Loucy (cell line): ENCODE measurements at regions not wholly inside any gene's neighbourhood (a gene's known extent, or its start where the extent isn't known, plus 50 kb on each side); places are given as distances from the start of the nearest gene placed in this dataset.

Experiments
- H2AFZ ChIP-seq: fragments of 200-600 bp; sonication (generic); 2 replicates; pipeline ENCODE4 v1.6.0; 2016; ENCODE audit warnings: antibody characterized with exemption, mild to moderate bottlenecking, low read length, moderate library complexity
- H3F3A ChIP-seq: fragments of 200-600 bp; 2 replicates; pipeline ENCODE4 v1.6.0; 2016; ENCODE audit warnings: antibody characterized with exemption, low read depth, mild to moderate bottlenecking
- H3K27me3 ChIP-seq: fragments of 200-600 bp; sonication (generic); 2 replicates; pipeline ENCODE4 v1.6.1; 2014; ENCODE audit warnings: low read length, mild to moderate bottlenecking; ENCODE audit not compliant: insufficient read depth, poor library complexity, severe bottlenecking
- H3K36me3 ChIP-seq: fragments of 200-600 bp; sonication (generic); 2 replicates; pipeline ENCODE4 v1.6.1; 2016; ENCODE audit warnings: low read length; ENCODE audit not compliant: insufficient read depth
- H3K4me1 ChIP-seq: fragments of 200-600 bp; sonication (generic); 2 replicates; pipeline ENCODE4 v1.5.1; 2014; ENCODE audit warnings: low read length, mild to moderate bottlenecking; ENCODE audit not compliant: insufficient read depth, poor library complexity, severe bottlenecking
- H3K4me2 ChIP-seq: fragments of 200-600 bp; sonication (generic); 2 replicates; pipeline ENCODE4 v1.6.0; 2014; ENCODE audit warnings: antibody characterized with exemption, low read length, low read depth, mild to moderate bottlenecking; ENCODE audit not compliant: poor library complexity, severe bottlenecking
- H3K4me3 ChIP-seq: fragments of 200-600 bp; sonication (generic); 2 replicates; pipeline ENCODE4 v1.5.1; 2014; ENCODE audit warnings: low read length, mild to moderate bottlenecking, mixed read lengths; ENCODE audit not compliant: poor library complexity, severe bottlenecking
- H3K79me2 ChIP-seq: fragments of 200-600 bp; sonication (generic); 2 replicates; pipeline ENCODE4 v1.6.1; 2014; ENCODE audit warnings: low read length; ENCODE audit not compliant: insufficient read depth
- H3K9ac ChIP-seq: fragments of 200-600 bp; sonication (generic); 2 replicates; pipeline ENCODE4 v1.6.0; 2014; ENCODE audit warnings: mild to moderate bottlenecking, low read depth, low read length, moderate library complexity; ENCODE audit not compliant: poor library complexity, severe bottlenecking
- H3K9me2 ChIP-seq: fragments of 200-600 bp; sonication (generic); replicated peaks from 2 replicates; pipeline ENCODE4 v1.6.1; 2016; ENCODE audit warnings: low read depth, low read length, mixed read lengths
- H3K9me3 ChIP-seq: fragments of 200-600 bp; sonication (generic); 2 replicates; pipeline ENCODE4 v1.6.1; 2014; ENCODE audit warnings: mild to moderate bottlenecking, antibody characterized with exemption, low read length, low read depth; ENCODE audit not compliant: insufficient read depth
- H4K20me1 ChIP-seq: fragments of 200-600 bp; sonication (generic); 2 replicates; pipeline ENCODE4 v1.6.0; 2014; ENCODE audit warnings: antibody characterized with exemption, low read length, mild to moderate bottlenecking; ENCODE audit not compliant: insufficient read depth, poor library complexity, severe bottlenecking
- EZH2phosphoT487 ChIP-seq: fragments of 200-600 bp; IDR thresholded peaks from 2 replicates; pipeline ENCODE4 v1.6.1; 2018; ENCODE audit warnings: antibody characterized with exemption, mild to moderate bottlenecking, moderate library complexity, borderline replicate concordance
- TF ChIP-seq, protein P1 (sequence below): fragments of 200-600 bp; sonication (generic); conservative IDR thresholded peaks from 2 replicates; pipeline ENCODE4 v1.5.1; 2014; ENCODE audit warnings: mild to moderate bottlenecking, antibody characterized with exemption, low read length

DNA sequence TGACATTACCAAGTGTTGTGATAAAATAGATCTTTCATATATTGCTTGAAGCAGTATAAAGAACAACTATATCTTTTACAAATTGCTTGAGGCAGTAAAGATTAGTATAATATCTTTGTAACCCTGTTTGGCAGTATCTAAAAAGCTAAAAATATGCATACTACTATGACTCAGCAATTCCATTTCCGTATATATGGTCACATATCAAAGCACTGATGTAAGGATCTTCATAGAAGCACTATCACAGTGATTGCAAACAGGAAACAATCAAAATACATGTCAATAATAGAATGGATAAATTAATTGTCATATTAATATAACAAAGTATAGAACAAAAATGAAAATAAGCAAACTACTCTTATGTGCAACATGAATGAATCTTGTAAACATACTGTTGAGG is 158.4 kb upstream of the IGF1 start:
- Histone ChIP-seq H3K27me3 (no peaks in the 10 kb centered on the region), H3K36me3 (no peaks in the 10 kb centered on the region), H4K20me1 (no peaks in the 10 kb centered on the region), H3K79me2 (no peaks in the 10 kb centered on the region), H3K9me2 (no peaks in the 10 kb centered on the region), H3K9me3 (no peaks in the 10 kb centered on the region), H3K9ac (no peak overlapping the region), H3F3A (no peaks in the 10 kb centered on the region), H3K4me2 (no peak overlapping the region), H2AFZ (no peak overlapping the region), H3K4me3 (no peak overlapping the region), H3K4me1 (no peaks in the 10 kb centered on the region)
- TF ChIP-seq EZH2phosphoT487 = no peak
- TF ChIP-seq, protein P1, sequence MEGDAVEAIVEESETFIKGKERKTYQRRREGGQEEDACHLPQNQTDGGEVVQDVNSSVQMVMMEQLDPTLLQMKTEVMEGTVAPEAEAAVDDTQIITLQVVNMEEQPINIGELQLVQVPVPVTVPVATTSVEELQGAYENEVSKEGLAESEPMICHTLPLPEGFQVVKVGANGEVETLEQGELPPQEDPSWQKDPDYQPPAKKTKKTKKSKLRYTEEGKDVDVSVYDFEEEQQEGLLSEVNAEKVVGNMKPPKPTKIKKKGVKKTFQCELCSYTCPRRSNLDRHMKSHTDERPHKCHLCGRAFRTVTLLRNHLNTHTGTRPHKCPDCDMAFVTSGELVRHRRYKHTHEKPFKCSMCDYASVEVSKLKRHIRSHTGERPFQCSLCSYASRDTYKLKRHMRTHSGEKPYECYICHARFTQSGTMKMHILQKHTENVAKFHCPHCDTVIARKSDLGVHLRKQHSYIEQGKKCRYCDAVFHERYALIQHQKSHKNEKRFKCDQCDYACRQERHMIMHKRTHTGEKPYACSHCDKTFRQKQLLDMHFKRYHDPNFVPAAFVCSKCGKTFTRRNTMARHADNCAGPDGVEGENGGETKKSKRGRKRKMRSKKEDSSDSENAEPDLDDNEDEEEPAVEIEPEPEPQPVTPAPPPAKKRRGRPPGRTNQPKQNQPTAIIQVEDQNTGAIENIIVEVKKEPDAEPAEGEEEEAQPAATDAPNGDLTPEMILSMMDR = no peak

DNA sequence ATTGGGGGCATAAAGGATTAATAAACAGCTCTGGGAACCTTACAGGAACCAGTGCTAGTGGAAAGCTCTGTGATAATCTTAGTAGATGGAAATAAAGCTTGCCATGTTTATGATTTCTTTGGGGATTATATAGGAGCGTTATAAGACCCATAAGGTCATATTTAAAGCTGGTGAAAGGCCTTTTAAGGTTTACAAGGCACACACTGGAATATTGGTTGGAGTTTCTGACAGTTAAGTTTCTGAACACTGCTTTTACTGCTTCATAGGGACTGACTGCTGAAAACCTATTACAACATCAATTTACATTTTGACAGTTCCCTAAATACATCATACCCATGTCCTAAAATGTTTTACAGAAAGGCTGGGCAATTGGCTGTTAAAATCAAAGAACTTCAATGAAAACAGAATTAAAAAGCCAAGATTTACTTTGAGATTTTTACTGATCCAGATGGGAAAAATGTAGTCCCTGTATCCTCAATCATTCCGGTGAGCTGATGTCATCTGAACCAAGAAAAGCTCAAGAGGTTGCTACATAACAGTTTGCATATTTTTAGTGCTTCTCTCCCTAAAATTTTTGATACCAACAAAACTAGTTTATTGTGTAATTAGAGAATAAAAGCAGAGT is 153.7 kb upstream of the IGF1 start:
- H3K36me3 ChIP-seq = no peaks in the 10 kb centered on the region
- H3K9me3 ChIP-seq = no peaks in the 10 kb centered on the region
- no peak overlapping the region for H3K4me3 ChIP-seq
- H3K4me2 ChIP-seq = no peak overlapping the region
- H3K27me3 ChIP-seq = no peaks in the 10 kb centered on the region
- H4K20me1 ChIP-seq = no peaks in the 10 kb centered on the region
- H3K4me1 ChIP-seq = no peaks in the 10 kb centered on the region
- no peak overlapping the region for H3K9ac ChIP-seq
- H2AFZ ChIP-seq = no peak overlapping the region
- H3K79me2 ChIP-seq = no peaks in the 10 kb centered on the region
- TF ChIP-seq, protein P1 = no peak
- no peak for TF ChIP-seq EZH2phosphoT487
- no peaks in the 10 kb centered on the region for H3F3A ChIP-seq
- H3K9me2 ChIP-seq = no peaks in the 10 kb centered on the region

DNA sequence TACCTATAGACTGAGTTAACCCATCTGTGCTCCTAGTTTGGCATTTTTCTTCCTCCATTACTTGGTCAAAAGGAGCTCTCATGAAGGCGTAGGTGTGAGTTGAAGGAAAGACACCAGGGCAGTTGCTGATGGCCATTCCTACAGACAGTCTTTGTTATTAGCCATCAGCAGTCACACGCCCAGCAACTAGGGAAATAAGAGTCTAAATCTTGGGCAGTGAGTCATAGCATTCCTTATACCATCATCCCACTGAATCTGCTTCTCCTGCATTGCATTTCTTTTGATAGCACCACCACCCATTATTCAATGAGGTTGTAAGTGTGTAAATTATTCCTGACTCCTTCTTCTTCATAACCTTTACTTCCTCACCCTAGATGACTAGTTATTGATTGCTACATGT is 150.9 kb upstream of the IGF1 start:
- Histone ChIP-seq H3K27me3 (no peaks in the 10 kb centered on the region), H3K9ac (no peak overlapping the region), H3K4me3 (no peak overlapping the region), H3K4me2 (no peak overlapping the region), H3K9me3 (peaks cover 7% of the 10 kb centered on the region; the same call in 1 of the 2 replicates), H3K79me2 (no peaks in the 10 kb centered on the region), H4K20me1 (no peaks in the 10 kb centered on the region), H3F3A (no peaks in the 10 kb centered on the region), H2AFZ (no peak overlapping the region), H3K9me2 (no peaks in the 10 kb centered on the region), H3K4me1 (no peaks in the 10 kb centered on the region), H3K36me3 (no peaks in the 10 kb centered on the region)
- no peak for TF ChIP-seq EZH2phosphoT487
- TF ChIP-seq, protein P1 = no peak
